ENCODE measurements at regions not wholly inside any gene's neighbourhood (a gene's known extent, or its start where the extent isn't known, plus 50 kb on each side); places are given as distances from the start of the nearest gene placed in this dataset.
"Not testable (repeated sequence)": the region's sequence is repeated elsewhere in the genome, so short reads cannot be mapped to it uniquely, and the experiment has no call there.

DNA sequence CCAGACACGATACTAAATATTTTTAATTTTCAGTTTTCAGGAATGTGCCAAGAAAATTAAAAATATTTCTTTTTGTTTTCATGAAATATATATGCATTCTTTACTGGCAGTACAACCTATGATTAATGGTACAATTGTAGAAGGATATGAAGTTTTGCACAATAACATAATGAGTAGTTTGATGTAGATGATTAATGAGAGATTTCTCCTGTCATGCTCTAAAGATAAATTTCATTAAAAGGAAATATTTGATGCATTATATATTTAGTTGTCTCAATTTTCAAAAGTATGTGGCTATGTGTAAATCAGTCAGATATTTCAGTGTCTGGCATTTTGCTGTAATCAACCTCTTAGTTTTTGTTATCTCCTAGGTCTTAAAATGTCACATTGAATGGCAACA, 940.2 kb upstream of the MDGA2 start:
- DNase-seq, result no peak
- H3K27ac ChIP-seq, result no peak overlapping the region
- H3K4me3 ChIP-seq, result no peak overlapping the region
- H3K9me3 ChIP-seq, result no peaks in the 10 kb centered on the region
- in situ Hi-C loops (cut with MboI; ENCODE audit: low sequenced_read_pairs in 4 of 4) (no loop called here), intact Hi-C loops (cut with DNase I; ENCODE audit: low total_unique reads) (no loop called here)
- TF ChIP-seq POLR2A (IDR thresholded peaks at IDR 0.05), result no peak
- TF ChIP-seq, protein P1, sequence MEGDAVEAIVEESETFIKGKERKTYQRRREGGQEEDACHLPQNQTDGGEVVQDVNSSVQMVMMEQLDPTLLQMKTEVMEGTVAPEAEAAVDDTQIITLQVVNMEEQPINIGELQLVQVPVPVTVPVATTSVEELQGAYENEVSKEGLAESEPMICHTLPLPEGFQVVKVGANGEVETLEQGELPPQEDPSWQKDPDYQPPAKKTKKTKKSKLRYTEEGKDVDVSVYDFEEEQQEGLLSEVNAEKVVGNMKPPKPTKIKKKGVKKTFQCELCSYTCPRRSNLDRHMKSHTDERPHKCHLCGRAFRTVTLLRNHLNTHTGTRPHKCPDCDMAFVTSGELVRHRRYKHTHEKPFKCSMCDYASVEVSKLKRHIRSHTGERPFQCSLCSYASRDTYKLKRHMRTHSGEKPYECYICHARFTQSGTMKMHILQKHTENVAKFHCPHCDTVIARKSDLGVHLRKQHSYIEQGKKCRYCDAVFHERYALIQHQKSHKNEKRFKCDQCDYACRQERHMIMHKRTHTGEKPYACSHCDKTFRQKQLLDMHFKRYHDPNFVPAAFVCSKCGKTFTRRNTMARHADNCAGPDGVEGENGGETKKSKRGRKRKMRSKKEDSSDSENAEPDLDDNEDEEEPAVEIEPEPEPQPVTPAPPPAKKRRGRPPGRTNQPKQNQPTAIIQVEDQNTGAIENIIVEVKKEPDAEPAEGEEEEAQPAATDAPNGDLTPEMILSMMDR (IDR thresholded peaks at IDR 0.05 in 4 of 5, conservative IDR thresholded peaks at IDR 0.05 in 1 of 5), result no peak
- H3K4me1 ChIP-seq, result no peaks in the 10 kb centered on the region
- no peaks in the 10 kb centered on the region for H3K27me3 ChIP-seq
- ATAC-seq, result no peak
- no peaks in the 10 kb centered on the region for H3K36me3 ChIP-seq

DNA sequence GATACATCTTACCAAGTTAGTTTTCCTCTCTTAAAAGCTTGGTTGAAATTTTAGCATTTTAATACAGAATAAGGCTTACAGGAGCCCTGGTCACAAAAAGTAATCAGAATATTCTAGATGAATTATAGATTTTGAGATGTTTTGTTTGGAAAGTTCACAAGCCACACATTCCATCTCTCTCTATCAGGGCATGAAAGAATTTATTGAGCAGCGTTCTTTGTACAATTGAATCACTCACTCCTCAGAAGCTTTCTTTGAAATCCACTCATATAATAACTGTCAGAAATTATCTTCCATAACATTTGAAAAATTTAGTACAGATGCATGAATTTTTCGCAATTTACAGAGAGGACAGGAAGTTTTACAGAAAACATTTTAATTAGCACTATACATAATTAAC, 938.6 kb upstream of the MDGA2 start:
- intact Hi-C loops (cut with DNase I; ENCODE audit: low total_unique reads), result no loop called here
- no peaks in the 10 kb centered on the region for H3K27me3 ChIP-seq
- ATAC-seq, result no peak

DNA sequence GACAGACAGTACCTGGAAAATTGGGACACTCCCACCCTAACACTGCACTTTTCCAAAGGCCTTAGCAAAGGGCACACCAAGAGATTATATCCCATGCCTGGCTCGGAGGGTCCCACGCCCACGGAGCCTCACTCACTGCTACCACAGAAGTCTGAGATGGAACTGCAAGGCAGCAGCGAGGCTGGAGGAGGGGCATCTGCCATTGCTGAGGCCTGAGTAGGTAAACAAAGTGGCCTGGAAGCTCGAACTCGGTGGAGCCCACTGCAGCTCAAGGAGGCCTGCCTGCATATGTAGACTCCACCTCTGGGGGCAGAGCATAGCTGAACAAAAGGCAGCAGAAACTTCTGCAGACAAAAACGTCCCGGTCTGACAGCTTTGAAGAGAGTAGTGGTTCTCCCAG, 931.6 kb upstream of the MDGA2 start:
- H3K27ac ChIP-seq; H3K4me1 ChIP-seq; H3K27me3 ChIP-seq; DNase-seq; in situ Hi-C loops (cut with MboI; ENCODE audit: low sequenced_read_pairs in 4 of 4); H3K4me3 ChIP-seq; ATAC-seq; intact Hi-C loops (cut with DNase I; ENCODE audit: low total_unique reads); H3K9me3 ChIP-seq; H3K36me3 ChIP-seq: not testable (repeated sequence)

More for the DNA sequence above, 938.6 kb upstream of the MDGA2 start:
- Histone ChIP-seq H3K4me1 (no peaks in the 10 kb centered on the region), H3K36me3 (no peaks in the 10 kb centered on the region), H3K4me3 (no peak overlapping the region), H3K27ac (no peak overlapping the region), H3K9me3 (no peaks in the 10 kb centered on the region)
- in situ Hi-C loops (cut with MboI; ENCODE audit: low sequenced_read_pairs in 4 of 4), result no loop called here
- no peak for DNase-seq
- TF ChIP-seq POLR2A (IDR thresholded peaks at IDR 0.05), result no peak
- TF ChIP-seq, protein P1 (IDR thresholded peaks at IDR 0.05 in 4 of 5, conservative IDR thresholded peaks at IDR 0.05 in 1 of 5), result no peak

DNA sequence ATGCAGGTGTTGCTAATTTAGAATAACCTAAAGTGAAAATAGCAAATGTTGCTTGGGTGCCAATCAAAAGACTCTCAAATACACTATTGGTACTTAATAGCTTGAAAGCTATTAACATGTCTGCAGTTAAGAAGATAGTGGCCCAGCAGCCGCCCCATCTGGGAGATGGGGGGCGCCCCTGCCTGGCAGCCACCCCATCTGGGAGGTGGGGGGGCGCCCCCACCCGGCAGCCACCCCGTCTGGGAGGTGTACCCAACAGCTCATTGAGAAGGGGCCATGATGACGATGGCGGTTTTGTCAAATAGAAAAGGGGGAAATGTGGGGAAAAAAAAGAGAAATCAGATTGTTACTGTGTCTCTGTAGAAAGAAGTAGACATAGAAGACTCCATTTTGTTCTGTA, 923.1 kb upstream of the MDGA2 start:
- Histone ChIP-seq H3K4me3 (no peak overlapping the region), H3K27ac (no peak overlapping the region), H3K27me3 (no peaks in the 10 kb centered on the region), H3K36me3 (no peaks in the 10 kb centered on the region), H3K9me3 (no peaks in the 10 kb centered on the region), H3K4me1 (no peaks in the 10 kb centered on the region)
- ATAC-seq (no peak), DNase-seq (no peak)
- TF ChIP-seq POLR2A (IDR thresholded peaks at IDR 0.05), result no peak
- TF ChIP-seq, protein P1 (IDR thresholded peaks at IDR 0.05 in 4 of 5, conservative IDR thresholded peaks at IDR 0.05 in 1 of 5), result no peak
- intact Hi-C loops (cut with DNase I; ENCODE audit: low total_unique reads), result no loop called here
- in situ Hi-C loops (cut with MboI; ENCODE audit: low sequenced_read_pairs in 4 of 4), result no loop called here

DNA sequence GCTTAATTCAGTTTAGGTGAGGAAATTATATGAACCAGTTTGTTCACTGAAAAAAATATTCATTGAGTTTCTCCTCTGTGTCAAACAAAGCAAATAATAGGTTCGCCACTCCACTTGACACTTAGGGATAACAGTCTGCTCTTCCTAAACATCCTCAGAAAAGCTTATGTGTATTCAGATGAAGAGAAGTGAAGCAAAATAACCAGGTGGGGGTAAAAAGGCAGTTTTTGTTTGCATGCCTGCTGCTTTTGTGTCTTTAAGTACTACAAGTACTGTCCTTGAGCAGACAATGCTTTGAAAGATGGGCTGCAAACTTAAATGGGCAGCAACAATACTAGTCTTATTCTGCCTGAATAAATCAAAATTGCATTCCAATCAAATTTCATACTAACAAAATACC, 910.7 kb upstream of the MDGA2 start:
- Histone ChIP-seq H3K4me3 (no peak overlapping the region), H3K36me3 (no peaks in the 10 kb centered on the region), H3K27ac (no peak overlapping the region), H3K27me3 (no peaks in the 10 kb centered on the region), H3K4me1 (no peaks in the 10 kb centered on the region), H3K9me3 (no peaks in the 10 kb centered on the region)
- ATAC-seq (no peak), DNase-seq (no peak)
- TF ChIP-seq, protein P1 (IDR thresholded peaks at IDR 0.05 in 4 of 5, conservative IDR thresholded peaks at IDR 0.05 in 1 of 5), result no peak
- no peak for TF ChIP-seq POLR2A (IDR thresholded peaks at IDR 0.05)
- intact Hi-C loops (cut with DNase I; ENCODE audit: low total_unique reads) (no loop called here), in situ Hi-C loops (cut with MboI; ENCODE audit: low sequenced_read_pairs in 4 of 4) (no loop called here)

Measured in gastrocnemius medialis (tissue), 4 donors.